ENCODE measurements at regions not wholly inside any gene's neighbourhood (a gene's known extent, or its start where the extent isn't known, plus 50 kb on each side); places are given as distances from the start of the nearest gene placed in this dataset.

DNA sequence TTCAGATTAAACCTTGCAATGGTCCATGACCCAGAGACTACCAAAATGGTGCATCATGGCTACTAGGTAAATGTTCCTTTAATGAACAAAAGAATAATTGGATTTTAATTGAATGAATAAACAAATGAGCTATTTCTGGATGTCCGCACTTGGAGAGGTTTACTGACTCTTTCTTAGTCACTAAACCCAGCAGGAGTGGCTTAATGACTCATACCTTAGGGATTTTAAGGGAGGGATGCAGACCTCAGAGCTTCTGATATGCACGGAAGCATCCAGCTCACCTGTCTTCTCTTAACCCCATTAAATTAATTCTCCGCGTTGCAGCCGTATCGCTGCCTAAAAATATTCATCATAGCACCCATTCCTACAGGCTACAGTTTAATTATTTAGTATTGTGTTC, 970.0 kb upstream of the SLC35B3 start:
- TF ChIP-seq POLR2A (IDR thresholded peaks at IDR 0.05; ENCODE audit: low read length) (no peak), GATA1 (IDR thresholded peaks at IDR 0.05; ENCODE audit: low read depth, low read length) (no peak)
